Ovary (tissue), 3 donors: ENCODE measurements at regions not wholly inside any gene's neighbourhood (a gene's known extent, or its start where the extent isn't known, plus 50 kb on each side); places are given as distances from the start of the nearest gene placed in this dataset.

Experiments used
- POLR2A ChIP-seq: fragments of 450-650 bp; IDR thresholded peaks from one replicate; pipeline ENCODE4 v1.6.1; 2017; ENCODE audit warnings: antibody characterized with exemption, mild to moderate bottlenecking, moderate library complexity
- TF ChIP-seq, protein P1 (sequence below), 3 donors: fragments of 450-650 bp in 2 of 3; fragments of 200-600 bp in 1 of 3; IDR thresholded peaks; one replicate each; pipeline versions ENCODE4 v1.5.1 to v1.8.0; 2016 to 2022; ENCODE audit warnings: antibody characterized with exemption in 3 of 3, mild to moderate bottlenecking in 1 of 3
- donor health status: DM: no; HTN: no; CAD: no.

- TF ChIP-seq POLR2A, result no peak
- TF ChIP-seq, protein P1, sequence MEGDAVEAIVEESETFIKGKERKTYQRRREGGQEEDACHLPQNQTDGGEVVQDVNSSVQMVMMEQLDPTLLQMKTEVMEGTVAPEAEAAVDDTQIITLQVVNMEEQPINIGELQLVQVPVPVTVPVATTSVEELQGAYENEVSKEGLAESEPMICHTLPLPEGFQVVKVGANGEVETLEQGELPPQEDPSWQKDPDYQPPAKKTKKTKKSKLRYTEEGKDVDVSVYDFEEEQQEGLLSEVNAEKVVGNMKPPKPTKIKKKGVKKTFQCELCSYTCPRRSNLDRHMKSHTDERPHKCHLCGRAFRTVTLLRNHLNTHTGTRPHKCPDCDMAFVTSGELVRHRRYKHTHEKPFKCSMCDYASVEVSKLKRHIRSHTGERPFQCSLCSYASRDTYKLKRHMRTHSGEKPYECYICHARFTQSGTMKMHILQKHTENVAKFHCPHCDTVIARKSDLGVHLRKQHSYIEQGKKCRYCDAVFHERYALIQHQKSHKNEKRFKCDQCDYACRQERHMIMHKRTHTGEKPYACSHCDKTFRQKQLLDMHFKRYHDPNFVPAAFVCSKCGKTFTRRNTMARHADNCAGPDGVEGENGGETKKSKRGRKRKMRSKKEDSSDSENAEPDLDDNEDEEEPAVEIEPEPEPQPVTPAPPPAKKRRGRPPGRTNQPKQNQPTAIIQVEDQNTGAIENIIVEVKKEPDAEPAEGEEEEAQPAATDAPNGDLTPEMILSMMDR (IDR thresholded peaks at IDR 0.05), result no peak
Measured at GRCh38 chr9:127557998-127558546, 54.0 kb upstream of the STXBP1 start.
